GM12874 (cell line): ENCODE measurements at regions not wholly inside any gene's neighbourhood (a gene's known extent, or its start where the extent isn't known, plus 50 kb on each side); places are given as distances from the start of the nearest gene placed in this dataset.

Source experiments
- CTCF ChIP-seq: IDR thresholded peaks from 2 replicates; pipeline ENCODE4 v1.5.1; 2011; ENCODE audit warnings: low read depth, mild to moderate bottlenecking, control low read depth, low read length, moderate library complexity; ENCODE audit not compliant: insufficient read depth

DNA sequence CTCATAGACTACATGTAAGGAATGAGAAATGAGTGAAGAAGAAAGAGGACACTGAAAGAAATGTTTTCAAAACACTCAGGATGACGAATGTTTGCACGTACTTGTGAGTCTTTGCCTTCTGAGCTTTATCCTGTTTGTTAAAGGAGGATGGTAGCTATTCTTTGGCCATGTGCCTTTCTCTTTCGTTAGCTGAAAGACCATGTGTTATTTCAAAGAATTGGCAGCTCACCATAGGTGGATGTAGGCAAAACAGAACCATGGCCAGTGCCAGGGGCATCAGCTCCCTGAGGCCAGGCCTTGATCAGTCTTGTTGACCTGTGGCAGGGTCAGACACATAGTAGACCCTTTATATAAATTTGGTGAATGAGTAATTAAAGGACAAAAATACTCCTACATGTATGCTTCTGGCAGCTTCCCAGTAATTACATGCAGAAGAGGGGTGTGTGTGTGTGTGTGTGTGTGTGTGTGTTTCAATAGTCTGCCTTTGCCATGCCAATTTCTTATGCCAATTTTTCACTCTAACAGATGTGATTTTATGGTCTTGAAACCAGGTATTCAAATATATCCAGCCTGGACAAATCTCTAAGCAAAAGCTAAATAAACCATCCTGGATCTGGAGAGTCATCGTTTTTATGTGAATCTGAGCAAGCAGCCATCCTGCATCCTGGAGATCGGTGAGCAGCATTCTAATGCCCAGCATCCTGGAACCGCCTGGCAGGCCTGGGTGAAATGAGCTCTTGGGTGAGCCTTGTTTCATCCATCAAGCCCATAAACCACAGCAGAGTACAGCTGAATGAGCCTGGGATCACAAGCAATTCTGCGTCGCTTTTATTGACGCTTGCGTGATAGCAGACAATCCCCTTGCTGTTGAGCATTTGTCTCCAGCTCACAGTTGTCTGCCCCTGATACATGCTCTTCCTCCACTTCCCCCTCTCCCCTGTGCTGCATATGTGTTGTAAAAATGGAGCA lies 475.4 kb downstream of the MED10 start:
- TF ChIP-seq CTCF, result no peak

DNA sequence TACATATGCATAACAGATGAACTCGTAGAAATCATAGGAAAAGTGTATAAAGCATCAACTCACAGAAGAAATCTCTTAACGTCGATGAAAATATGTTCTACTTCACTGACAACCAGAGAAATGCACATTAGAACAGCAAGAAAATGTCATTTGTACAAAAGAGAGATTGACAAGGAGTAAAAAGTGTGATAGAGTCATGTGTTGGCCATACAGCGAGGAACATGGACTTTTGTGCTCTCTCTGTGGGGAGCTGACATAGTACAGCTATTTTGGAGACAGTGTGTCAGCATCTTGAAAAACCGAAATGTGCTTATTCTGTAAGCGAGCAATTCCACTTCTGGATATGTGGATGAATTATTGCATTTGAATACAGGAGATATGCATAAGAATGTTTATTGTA lies 477.9 kb downstream of the ICE1 start:
- TF ChIP-seq CTCF, result no peak

GRCh38 chr5:5899716-5900115 lies 477.2 kb downstream of the ICE1 start:
- no peak for TF ChIP-seq CTCF

DNA sequence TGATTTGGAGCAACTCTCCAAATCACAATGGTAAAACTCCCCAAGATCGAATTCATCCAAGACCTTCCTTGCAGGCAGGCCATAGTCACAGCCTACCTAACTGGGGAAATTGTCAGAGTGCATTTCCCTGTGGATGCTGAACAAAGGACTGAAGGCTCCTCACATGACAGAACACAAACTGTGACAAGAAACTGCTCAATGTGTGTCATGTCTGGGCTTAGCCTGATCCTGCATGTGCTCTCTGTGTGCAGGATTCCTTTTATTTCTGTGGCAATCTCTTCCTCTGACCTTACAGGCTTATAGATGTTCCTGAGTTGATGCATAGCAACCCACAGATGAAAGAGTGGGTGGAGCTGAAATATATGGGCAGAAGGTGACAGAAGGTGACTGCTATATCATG lies 465.8 kb downstream of the ICE1 start:
- TF ChIP-seq CTCF, result no peak

DNA sequence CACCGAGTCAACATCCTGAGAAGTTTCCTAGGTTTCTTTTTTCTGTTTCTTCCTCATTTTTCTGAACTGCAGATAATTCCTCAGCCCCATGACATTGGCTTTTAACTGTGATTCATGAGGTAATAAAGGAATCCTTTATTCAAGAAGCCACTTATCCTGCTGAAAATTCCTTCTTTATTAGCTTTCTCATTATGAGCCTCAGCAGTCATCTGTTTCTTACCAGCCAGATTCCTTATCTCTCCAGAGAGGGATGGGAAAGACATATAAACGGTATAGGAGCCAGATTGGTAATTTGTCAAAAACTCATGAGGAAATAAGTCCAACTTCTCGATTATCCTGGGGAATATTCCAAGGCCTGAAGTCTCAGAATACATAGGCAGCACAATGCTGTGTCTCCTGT lies 465.4 kb downstream of the ICE1 start:
- TF ChIP-seq CTCF, result no peak

DNA sequence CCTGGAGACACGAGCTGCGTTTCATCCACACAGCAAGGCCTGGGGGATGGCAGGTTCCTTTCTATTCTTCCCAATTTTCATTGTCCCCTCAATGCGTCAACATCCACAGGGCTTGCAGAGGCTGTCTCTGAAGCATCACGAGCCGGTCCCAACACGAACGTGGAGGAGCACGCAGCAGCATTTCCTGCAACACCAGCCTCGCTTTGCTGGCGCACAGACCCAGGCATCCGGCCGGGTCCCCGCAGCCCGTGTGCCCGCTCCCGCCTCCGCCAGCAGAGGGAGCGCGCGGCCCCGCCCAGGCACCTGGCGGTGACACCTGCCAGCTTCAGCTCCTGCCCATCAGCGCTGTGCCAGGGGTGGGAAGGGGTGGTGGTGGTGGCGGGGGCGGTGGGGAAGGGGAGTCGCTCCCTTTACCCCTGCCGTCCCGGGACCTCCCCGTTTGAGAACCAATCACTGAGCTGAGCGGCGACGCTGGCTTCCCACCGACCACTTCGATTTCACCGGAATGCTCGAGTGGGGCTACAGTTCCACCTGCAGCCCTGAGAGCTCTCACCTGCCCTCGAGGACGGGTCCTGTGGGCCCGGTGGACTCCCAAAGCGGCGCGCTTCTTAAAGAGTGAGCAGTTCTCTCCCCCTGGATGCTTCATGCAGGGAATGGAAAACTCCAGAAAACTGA lies 464.5 kb downstream of the ICE1 start:
- TF ChIP-seq CTCF, result peak; percentile 91

GRCh38 chr5:5886353-5886752 lies 463.9 kb downstream of the ICE1 start:
- TF ChIP-seq CTCF, result no peak
